Stimulated activated memory B cell treated with anti-CD40 and anti-IgM and Interleukin-4, amounts not matched to agents 10 μg/mL and 1 μg/mL and 100 μg/mL, for 72 hours (primary cell): ENCODE measurements at regions not wholly inside any gene's neighbourhood (a gene's known extent, or its start where the extent isn't known, plus 50 kb on each side); places are given as distances from the start of the nearest gene placed in this dataset.

Source experiments
- ATAC-seq: fragments of 150-1000 bp; cut with Tn5 transposase; 2 replicates; pipeline ENCODE4 v1.10.0; 2021
- H3K27ac Mint-ChIP-seq: one replicate; pipeline ENCODE4 v1.8.0; 2022; ENCODE audit warnings: mild to moderate bottlenecking, mixed read lengths
- H3K27me3 Mint-ChIP-seq: one replicate; pipeline ENCODE4 v1.8.0; 2022; ENCODE audit warnings: mixed read lengths
- H3K36me3 Mint-ChIP-seq: one replicate; pipeline ENCODE4 v1.8.0; 2022; ENCODE audit warnings: mixed read lengths
- H3K4me1 Mint-ChIP-seq: one replicate; pipeline ENCODE4 v1.8.0; 2022; ENCODE audit warnings: mixed read lengths
- H3K4me3 Mint-ChIP-seq: one replicate; pipeline ENCODE4 v1.8.0; 2022; ENCODE audit warnings: mild to moderate bottlenecking, moderate library complexity, mixed read lengths
- H3K9me3 Mint-ChIP-seq: one replicate; pipeline ENCODE4 v1.8.0; 2022; ENCODE audit warnings: mixed read lengths

- Mint-ChIP-seq H3K36me3 (no peaks in the 10 kb centered on the region), H3K27ac (no peak overlapping the region), H3K27me3 (no peaks in the 10 kb centered on the region), H3K9me3 (peaks cover 3% of the 10 kb centered on the region), H3K4me1 (no peaks in the 10 kb centered on the region), H3K4me3 (no peak overlapping the region)
- ATAC-seq: no peak
These were observed 201.2 kb downstream of the CMPK2 start for GRCh38 chr2:6664332-6665061.

GRCh38 chr2:6665093-6666045, 200.3 kb downstream of the CMPK2 start:
- no peak for ATAC-seq
- Mint-ChIP-seq H3K9me3 (peaks cover 3% of the 10 kb centered on the region), H3K27me3 (no peaks in the 10 kb centered on the region), H3K27ac (no peak overlapping the region), H3K4me1 (no peaks in the 10 kb centered on the region), H3K4me3 (no peak overlapping the region), H3K36me3 (no peaks in the 10 kb centered on the region)

GRCh38 chr2:6667326-6667725, 198.4 kb downstream of the CMPK2 start:
- ATAC-seq: no peak
- no peak overlapping the region for H3K4me3 Mint-ChIP-seq
- no peaks in the 10 kb centered on the region for H3K27me3 Mint-ChIP-seq
- no peaks in the 10 kb centered on the region for H3K36me3 Mint-ChIP-seq
- H3K4me1 Mint-ChIP-seq: no peaks in the 10 kb centered on the region
- H3K27ac Mint-ChIP-seq: no peak overlapping the region
- peaks cover 3% of the 10 kb centered on the region for H3K9me3 Mint-ChIP-seq

GRCh38 chr2:6671913-6672312, 193.8 kb downstream of the CMPK2 start:
- Mint-ChIP-seq H3K36me3 (no peaks in the 10 kb centered on the region), H3K27ac (no peak overlapping the region), H3K4me3 (no peak overlapping the region), H3K4me1 (no peaks in the 10 kb centered on the region), H3K27me3 (no peaks in the 10 kb centered on the region), H3K9me3 (peaks cover 3% of the 10 kb centered on the region)
- no peak for ATAC-seq

GRCh38 chr2:6674381-6674780, 191.3 kb downstream of the CMPK2 start:
- H3K27ac Mint-ChIP-seq: no peak overlapping the region
- no peaks in the 10 kb centered on the region for H3K9me3 Mint-ChIP-seq
- no peaks in the 10 kb centered on the region for H3K36me3 Mint-ChIP-seq
- no peak overlapping the region for H3K4me3 Mint-ChIP-seq
- no peaks in the 10 kb centered on the region for H3K27me3 Mint-ChIP-seq
- ATAC-seq: no peak
- no peaks in the 10 kb centered on the region for H3K4me1 Mint-ChIP-seq

- ATAC-seq: no peak
- Mint-ChIP-seq H3K9me3 (no peaks in the 10 kb centered on the region), H3K4me1 (no peaks in the 10 kb centered on the region), H3K36me3 (no peaks in the 10 kb centered on the region), H3K4me3 (no peak overlapping the region), H3K27ac (no peak overlapping the region), H3K27me3 (no peaks in the 10 kb centered on the region)
These were observed 189.9 kb downstream of the CMPK2 start for GRCh38 chr2:6675791-6676190.

GRCh38 chr2:6676241-6676640, 189.5 kb downstream of the CMPK2 start:
- no peak overlapping the region for H3K4me3 Mint-ChIP-seq
- no peak for ATAC-seq
- no peaks in the 10 kb centered on the region for H3K36me3 Mint-ChIP-seq
- H3K9me3 Mint-ChIP-seq: no peaks in the 10 kb centered on the region
- H3K27ac Mint-ChIP-seq: no peak overlapping the region
- no peaks in the 10 kb centered on the region for H3K4me1 Mint-ChIP-seq
- H3K27me3 Mint-ChIP-seq: no peaks in the 10 kb centered on the region

- H3K4me1 Mint-ChIP-seq: no peaks in the 10 kb centered on the region
- H3K9me3 Mint-ChIP-seq: no peaks in the 10 kb centered on the region
- no peak overlapping the region for H3K4me3 Mint-ChIP-seq
- no peak for ATAC-seq
- H3K36me3 Mint-ChIP-seq: no peaks in the 10 kb centered on the region
- no peaks in the 10 kb centered on the region for H3K27me3 Mint-ChIP-seq
- H3K27ac Mint-ChIP-seq: no peak overlapping the region
These were observed 188.9 kb downstream of the CMPK2 start for GRCh38 chr2:6676776-6677175.

GRCh38 chr2:6679471-6679870, 186.2 kb downstream of the CMPK2 start:
- ATAC-seq: no peak
- Mint-ChIP-seq H3K27me3 (no peaks in the 10 kb centered on the region), H3K27ac (no peak overlapping the region), H3K4me1 (no peaks in the 10 kb centered on the region), H3K36me3 (no peaks in the 10 kb centered on the region), H3K4me3 (no peak overlapping the region), H3K9me3 (no peaks in the 10 kb centered on the region)

GRCh38 chr2:6683516-6683915, 182.2 kb downstream of the CMPK2 start:
- Mint-ChIP-seq H3K27me3 (no peaks in the 10 kb centered on the region), H3K9me3 (no peaks in the 10 kb centered on the region), H3K27ac (no peak overlapping the region), H3K4me3 (no peak overlapping the region), H3K4me1 (no peaks in the 10 kb centered on the region), H3K36me3 (no peaks in the 10 kb centered on the region)
- no peak for ATAC-seq

GRCh38 chr2:6685447-6685846, 180.3 kb downstream of the CMPK2 start:
- Mint-ChIP-seq H3K27me3 (no peaks in the 10 kb centered on the region), H3K27ac (no peak overlapping the region), H3K36me3 (no peaks in the 10 kb centered on the region), H3K9me3 (no peaks in the 10 kb centered on the region), H3K4me3 (no peak overlapping the region), H3K4me1 (no peaks in the 10 kb centered on the region)
- no peak for ATAC-seq

GRCh38 chr2:6692056-6692455, 173.7 kb downstream of the CMPK2 start:
- no peak for ATAC-seq
- H3K9me3 Mint-ChIP-seq: no peaks in the 10 kb centered on the region
- H3K4me3 Mint-ChIP-seq: no peak overlapping the region
- no peaks in the 10 kb centered on the region for H3K27me3 Mint-ChIP-seq
- no peak overlapping the region for H3K27ac Mint-ChIP-seq
- no peaks in the 10 kb centered on the region for H3K36me3 Mint-ChIP-seq
- H3K4me1 Mint-ChIP-seq: no peaks in the 10 kb centered on the region

- Mint-ChIP-seq H3K9me3 (no peaks in the 10 kb centered on the region), H3K27ac (no peak overlapping the region), H3K4me1 (no peaks in the 10 kb centered on the region), H3K36me3 (no peaks in the 10 kb centered on the region), H3K27me3 (no peaks in the 10 kb centered on the region), H3K4me3 (no peak overlapping the region)
- no peak for ATAC-seq
These were observed 172.9 kb downstream of the CMPK2 start for GRCh38 chr2:6692819-6693218.

GRCh38 chr2:6694555-6694954, 171.2 kb downstream of the CMPK2 start:
- no peaks in the 10 kb centered on the region for H3K27me3 Mint-ChIP-seq
- no peak for ATAC-seq
- no peak overlapping the region for H3K4me3 Mint-ChIP-seq
- no peaks in the 10 kb centered on the region for H3K36me3 Mint-ChIP-seq
- no peak overlapping the region for H3K27ac Mint-ChIP-seq
- H3K4me1 Mint-ChIP-seq: no peaks in the 10 kb centered on the region
- H3K9me3 Mint-ChIP-seq: no peaks in the 10 kb centered on the region

GRCh38 chr2:6700335-6700734, 165.4 kb downstream of the CMPK2 start:
- H3K27me3 Mint-ChIP-seq: no peaks in the 10 kb centered on the region
- no peak overlapping the region for H3K4me3 Mint-ChIP-seq
- no peaks in the 10 kb centered on the region for H3K36me3 Mint-ChIP-seq
- peaks cover 17% of the 10 kb centered on the region for H3K9me3 Mint-ChIP-seq
- H3K27ac Mint-ChIP-seq: no peak overlapping the region
- ATAC-seq: no peak
- H3K4me1 Mint-ChIP-seq: no peaks in the 10 kb centered on the region

- peaks cover 25% of the 10 kb centered on the region for H3K9me3 Mint-ChIP-seq
- H3K36me3 Mint-ChIP-seq: no peaks in the 10 kb centered on the region
- no peak overlapping the region for H3K27ac Mint-ChIP-seq
- H3K4me3 Mint-ChIP-seq: no peak overlapping the region
- no peak for ATAC-seq
- no peaks in the 10 kb centered on the region for H3K4me1 Mint-ChIP-seq
- H3K27me3 Mint-ChIP-seq: no peaks in the 10 kb centered on the region
These were observed 161.6 kb downstream of the CMPK2 start for GRCh38 chr2:6704077-6704476.
